ENCODE measurements at regions not wholly inside any gene's neighbourhood (a gene's known extent, or its start where the extent isn't known, plus 50 kb on each side); places are given as distances from the start of the nearest gene placed in this dataset.

DNA sequence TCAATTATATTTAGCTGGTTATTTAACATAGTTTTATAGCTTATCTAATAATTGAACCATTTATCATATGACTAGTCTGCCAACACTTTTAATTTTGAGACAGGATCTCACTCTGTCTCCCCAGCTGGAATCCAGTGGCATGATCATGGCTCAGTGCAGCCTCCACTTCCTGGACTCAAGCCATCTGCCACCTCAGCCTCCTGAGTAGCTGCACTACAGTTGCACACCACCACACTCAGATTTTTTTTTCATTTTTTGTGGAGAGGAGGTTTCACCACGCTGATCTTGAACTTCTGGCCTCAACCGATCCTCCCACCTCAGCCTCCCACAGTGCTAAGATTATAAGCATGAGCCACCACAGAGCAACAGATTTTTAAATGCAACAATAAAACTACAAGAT, 151.4 kb upstream of the MDGA2 start:
- ATAC-seq (ENCODE audit: low FRiP score) (no peak), DNase-seq (no peak)
- Histone ChIP-seq H3K4me3 (ENCODE audit: low read length in 2 of 2) (no peak overlapping the region), H3K9me3 (ENCODE audit: control insufficient read depth, low read length) (no peaks in the 10 kb centered on the region), H3K27me3 (ENCODE audit: control insufficient read depth in 1 of 2, insufficient read depth in 2 of 2, low read length in 1 of 2) (no peaks in the 10 kb centered on the region), H3K27ac (ENCODE audit: low read depth in 1 of 2, low read length in 2 of 2) (no peak overlapping the region), H3K4me1 (ENCODE audit: control insufficient read depth in 1 of 2, insufficient read depth in 2 of 2, low read length in 2 of 2) (no peaks in the 10 kb centered on the region), H3K36me3 (ENCODE audit: control insufficient read depth in 1 of 2, insufficient read depth in 2 of 2, low read length in 1 of 2) (no peaks in the 10 kb centered on the region)
- WGBS, 2 donors = 83 to 88% methylated on average over 2 of the region's 2 CpGs
- intact Hi-C loops (cut with DNase I) = no loop called here

- intact Hi-C loops (cut with DNase I) = no loop called here
- ATAC-seq (ENCODE audit: low FRiP score) = no peak
- no peak overlapping the region for H3K4me3 ChIP-seq (ENCODE audit: low read length in 2 of 2)
- H3K27ac ChIP-seq (ENCODE audit: low read depth in 1 of 2, low read length in 2 of 2) = no peak overlapping the region
- 69 to 75% methylated on average over 1 of the region's 1 CpG for WGBS, 2 donors
- no peak for DNase-seq
- no peaks in the 10 kb centered on the region for H3K4me1 ChIP-seq (ENCODE audit: control insufficient read depth in 1 of 2, insufficient read depth in 2 of 2, low read length in 2 of 2)
- H3K9me3 ChIP-seq (ENCODE audit: control insufficient read depth, low read length) = no peaks in the 10 kb centered on the region
- no peaks in the 10 kb centered on the region for H3K36me3 ChIP-seq (ENCODE audit: control insufficient read depth in 1 of 2, insufficient read depth in 2 of 2, low read length in 1 of 2)
- no peaks in the 10 kb centered on the region for H3K27me3 ChIP-seq (ENCODE audit: control insufficient read depth in 1 of 2, insufficient read depth in 2 of 2, low read length in 1 of 2)
Measured at GRCh38 chr14:47822326-47822725, 146.9 kb upstream of the MDGA2 start.

GRCh38 chr14:47821135-47821534, 145.7 kb upstream of the MDGA2 start:
- no peaks in the 10 kb centered on the region for H3K4me1 ChIP-seq (ENCODE audit: control insufficient read depth in 1 of 2, insufficient read depth in 2 of 2, low read length in 2 of 2)
- DNase-seq (no peak), ATAC-seq (ENCODE audit: low FRiP score) (no peak)
- H3K36me3 ChIP-seq (ENCODE audit: control insufficient read depth in 1 of 2, insufficient read depth in 2 of 2, low read length in 1 of 2) = no peaks in the 10 kb centered on the region
- H3K27me3 ChIP-seq (ENCODE audit: control insufficient read depth in 1 of 2, insufficient read depth in 2 of 2, low read length in 1 of 2) = no peaks in the 10 kb centered on the region
- 58 to 70% methylated on average over 1 of the region's 1 CpG for WGBS, 2 donors
- intact Hi-C loops (cut with DNase I) = no loop called here
- H3K9me3 ChIP-seq (ENCODE audit: control insufficient read depth, low read length) = peaks cover 3% of the 10 kb centered on the region
- no peak overlapping the region for H3K27ac ChIP-seq (ENCODE audit: low read depth in 1 of 2, low read length in 2 of 2)
- no peak overlapping the region for H3K4me3 ChIP-seq (ENCODE audit: low read length in 2 of 2)

GRCh38 chr14:47790477-47790876, 115.1 kb upstream of the MDGA2 start:
- intact Hi-C loops (cut with DNase I) = no loop called here
- no peaks in the 10 kb centered on the region for H3K9me3 ChIP-seq (ENCODE audit: control insufficient read depth, low read length)
- H3K27me3 ChIP-seq (ENCODE audit: control insufficient read depth in 1 of 2, insufficient read depth in 2 of 2, low read length in 1 of 2) = no peaks in the 10 kb centered on the region
- DNase-seq (no peak), ATAC-seq (ENCODE audit: low FRiP score) (no peak)
- no peak overlapping the region for H3K4me3 ChIP-seq (ENCODE audit: low read length in 2 of 2)
- no peak overlapping the region for H3K27ac ChIP-seq (ENCODE audit: low read depth in 1 of 2, low read length in 2 of 2)
- H3K36me3 ChIP-seq (ENCODE audit: control insufficient read depth in 1 of 2, insufficient read depth in 2 of 2, low read length in 1 of 2) = no peaks in the 10 kb centered on the region
- H3K4me1 ChIP-seq (ENCODE audit: control insufficient read depth in 1 of 2, insufficient read depth in 2 of 2, low read length in 2 of 2) = no peaks in the 10 kb centered on the region
- WGBS, 2 donors = 92 to 93% methylated on average over 6 of the region's 6 CpGs

- Histone ChIP-seq H3K4me3 (ENCODE audit: low read length in 2 of 2) (no peak overlapping the region), H3K9me3 (ENCODE audit: control insufficient read depth, low read length) (no peaks in the 10 kb centered on the region), H3K27ac (ENCODE audit: low read depth in 1 of 2, low read length in 2 of 2) (no peak overlapping the region), H3K4me1 (ENCODE audit: control insufficient read depth in 1 of 2, insufficient read depth in 2 of 2, low read length in 2 of 2) (no peaks in the 10 kb centered on the region), H3K36me3 (ENCODE audit: control insufficient read depth in 1 of 2, insufficient read depth in 2 of 2, low read length in 1 of 2) (no peaks in the 10 kb centered on the region), H3K27me3 (ENCODE audit: control insufficient read depth in 1 of 2, insufficient read depth in 2 of 2, low read length in 1 of 2) (no peaks in the 10 kb centered on the region)
- DNase-seq (no peak), ATAC-seq (ENCODE audit: low FRiP score) (peak; percentile 38)
- intact Hi-C loops (cut with DNase I) = no loop called here
- 36 to 38% methylated on average over 2 of the region's 2 CpGs for WGBS, 2 donors
Measured at GRCh38 chr14:47785058-47785457, 109.7 kb upstream of the MDGA2 start.

DNA sequence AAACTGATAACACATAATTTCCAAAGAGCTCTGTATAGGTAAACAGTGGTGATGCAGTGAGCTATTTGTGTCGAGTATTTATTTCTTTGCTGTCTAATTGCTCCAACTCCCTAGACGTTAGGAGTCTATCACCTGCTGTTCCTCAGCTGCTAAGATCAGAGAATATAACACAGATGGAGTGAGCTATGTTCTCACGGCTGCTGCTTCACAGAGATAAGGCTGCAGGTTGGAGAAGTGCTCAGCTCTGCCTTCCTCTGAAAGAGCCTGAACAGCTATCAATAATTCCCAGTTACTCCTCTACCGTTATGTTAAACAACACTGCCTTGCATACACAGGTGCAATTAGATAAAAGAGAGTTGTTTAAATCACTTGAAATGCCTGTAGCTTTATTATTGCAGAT, 103.2 kb upstream of the MDGA2 start:
- Histone ChIP-seq H3K4me1 (ENCODE audit: control insufficient read depth in 1 of 2, insufficient read depth in 2 of 2, low read length in 2 of 2) (no peaks in the 10 kb centered on the region), H3K27me3 (ENCODE audit: control insufficient read depth in 1 of 2, insufficient read depth in 2 of 2, low read length in 1 of 2) (no peaks in the 10 kb centered on the region), H3K4me3 (ENCODE audit: low read length in 2 of 2) (no peak overlapping the region), H3K36me3 (ENCODE audit: control insufficient read depth in 1 of 2, insufficient read depth in 2 of 2, low read length in 1 of 2) (no peaks in the 10 kb centered on the region), H3K9me3 (ENCODE audit: control insufficient read depth, low read length) (no peaks in the 10 kb centered on the region), H3K27ac (ENCODE audit: low read depth in 1 of 2, low read length in 2 of 2) (no peak overlapping the region)
- WGBS, 2 donors = 32 to 35% methylated on average over 4 of the region's 4 CpGs
- no peak for ATAC-seq (ENCODE audit: low FRiP score)
- no peak for DNase-seq
- intact Hi-C loops (cut with DNase I) = no loop called here

DNA sequence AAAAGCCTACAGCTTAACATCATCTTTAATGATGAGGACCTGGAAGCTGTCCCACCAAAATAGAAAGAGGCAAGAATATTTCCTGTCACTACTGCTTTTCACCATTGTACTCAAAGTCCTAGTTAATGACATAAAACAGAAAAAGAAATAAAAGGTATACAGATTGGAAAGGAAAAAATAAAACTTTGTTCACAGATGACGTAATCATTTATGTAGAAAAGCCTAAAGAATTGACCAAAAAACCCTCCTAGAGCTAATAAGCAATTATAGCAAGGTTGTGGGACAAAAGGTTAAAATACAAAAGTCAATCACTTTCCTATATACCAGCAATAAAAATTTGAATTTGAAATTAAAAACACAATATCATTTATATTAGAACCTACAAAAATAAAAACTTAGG, 97.2 kb upstream of the MDGA2 start:
- no peak overlapping the region for H3K27ac ChIP-seq (ENCODE audit: low read depth in 1 of 2, low read length in 2 of 2)
- H3K36me3 ChIP-seq (ENCODE audit: control insufficient read depth in 1 of 2, insufficient read depth in 2 of 2, low read length in 1 of 2) = no peaks in the 10 kb centered on the region
- DNase-seq = no peak
- WGBS, 2 donors = 73 to 74% methylated on average over 1 of the region's 1 CpG
- no peak for ATAC-seq (ENCODE audit: low FRiP score)
- no peak overlapping the region for H3K4me3 ChIP-seq (ENCODE audit: low read length in 2 of 2)
- intact Hi-C loops (cut with DNase I) = no loop called here
- no peaks in the 10 kb centered on the region for H3K9me3 ChIP-seq (ENCODE audit: control insufficient read depth, low read length)
- H3K27me3 ChIP-seq (ENCODE audit: control insufficient read depth in 1 of 2, insufficient read depth in 2 of 2, low read length in 1 of 2) = no peaks in the 10 kb centered on the region
- no peaks in the 10 kb centered on the region for H3K4me1 ChIP-seq (ENCODE audit: control insufficient read depth in 1 of 2, insufficient read depth in 2 of 2, low read length in 2 of 2)

DNA sequence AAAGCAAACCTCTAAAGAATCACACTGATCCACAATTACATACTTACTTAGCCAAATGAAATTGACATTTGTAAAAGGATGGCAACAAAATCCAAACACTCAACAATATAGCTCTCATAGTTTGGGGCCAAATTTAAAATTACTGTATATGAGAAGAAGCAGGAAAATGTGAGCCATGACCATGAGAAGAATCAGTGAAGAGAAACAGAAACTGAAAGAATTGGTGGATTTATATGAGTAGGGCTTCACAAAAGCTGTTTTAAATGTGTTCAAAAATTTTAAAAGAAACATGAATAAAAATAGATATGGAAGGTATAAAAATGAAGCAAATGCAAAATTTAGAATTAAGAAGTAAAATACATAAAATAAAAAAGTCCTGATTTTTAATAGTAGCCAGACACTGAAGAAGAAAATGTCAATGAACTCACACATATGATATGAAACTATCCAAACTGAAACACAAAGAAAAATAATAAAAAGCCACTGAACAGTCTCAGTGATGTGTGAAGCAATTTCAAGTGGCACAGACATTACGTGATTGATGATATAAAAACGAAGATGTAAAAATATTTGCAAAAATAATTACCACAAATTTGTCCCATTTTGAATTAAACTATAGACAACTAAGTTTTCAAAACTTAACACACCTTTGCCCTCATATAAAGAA, 87.9 kb upstream of the MDGA2 start:
- Histone ChIP-seq H3K36me3 (ENCODE audit: control insufficient read depth in 1 of 2, insufficient read depth in 2 of 2, low read length in 1 of 2) (no peaks in the 10 kb centered on the region), H3K27me3 (ENCODE audit: control insufficient read depth in 1 of 2, insufficient read depth in 2 of 2, low read length in 1 of 2) (no peaks in the 10 kb centered on the region), H3K4me1 (ENCODE audit: control insufficient read depth in 1 of 2, insufficient read depth in 2 of 2, low read length in 2 of 2) (no peaks in the 10 kb centered on the region), H3K9me3 (ENCODE audit: control insufficient read depth, low read length) (no peaks in the 10 kb centered on the region), H3K4me3 (ENCODE audit: low read length in 2 of 2) (no peak overlapping the region), H3K27ac (ENCODE audit: low read depth in 1 of 2, low read length in 2 of 2) (no peak overlapping the region)
- DNase-seq (no peak), ATAC-seq (ENCODE audit: low FRiP score) (no peak)
- 73 to 76% methylated on average over 2 of the region's 2 CpGs for WGBS, 2 donors
- intact Hi-C loops (cut with DNase I) = no loop called here

- no peak for DNase-seq
- no peak for ATAC-seq (ENCODE audit: low FRiP score)
- Histone ChIP-seq H3K36me3 (ENCODE audit: control insufficient read depth in 1 of 2, insufficient read depth in 2 of 2, low read length in 1 of 2) (no peaks in the 10 kb centered on the region), H3K27ac (ENCODE audit: low read depth in 1 of 2, low read length in 2 of 2) (no peak overlapping the region), H3K27me3 (ENCODE audit: control insufficient read depth in 1 of 2, insufficient read depth in 2 of 2, low read length in 1 of 2) (no peaks in the 10 kb centered on the region), H3K9me3 (ENCODE audit: control insufficient read depth, low read length) (no peaks in the 10 kb centered on the region), H3K4me3 (ENCODE audit: low read length in 2 of 2) (no peak overlapping the region), H3K4me1 (ENCODE audit: control insufficient read depth in 1 of 2, insufficient read depth in 2 of 2, low read length in 2 of 2) (no peaks in the 10 kb centered on the region)
- intact Hi-C loops (cut with DNase I) = no loop called here
- 80 to 83% methylated on average over 1 of the region's 1 CpG for WGBS, 2 donors
Measured at GRCh38 chr14:47746986-47747385, 71.6 kb upstream of the MDGA2 start.
